ENCODE measurements at regions not wholly inside any gene's neighbourhood (a gene's known extent, or its start where the extent isn't known, plus 50 kb on each side); places are given as distances from the start of the nearest gene placed in this dataset.

DNA sequence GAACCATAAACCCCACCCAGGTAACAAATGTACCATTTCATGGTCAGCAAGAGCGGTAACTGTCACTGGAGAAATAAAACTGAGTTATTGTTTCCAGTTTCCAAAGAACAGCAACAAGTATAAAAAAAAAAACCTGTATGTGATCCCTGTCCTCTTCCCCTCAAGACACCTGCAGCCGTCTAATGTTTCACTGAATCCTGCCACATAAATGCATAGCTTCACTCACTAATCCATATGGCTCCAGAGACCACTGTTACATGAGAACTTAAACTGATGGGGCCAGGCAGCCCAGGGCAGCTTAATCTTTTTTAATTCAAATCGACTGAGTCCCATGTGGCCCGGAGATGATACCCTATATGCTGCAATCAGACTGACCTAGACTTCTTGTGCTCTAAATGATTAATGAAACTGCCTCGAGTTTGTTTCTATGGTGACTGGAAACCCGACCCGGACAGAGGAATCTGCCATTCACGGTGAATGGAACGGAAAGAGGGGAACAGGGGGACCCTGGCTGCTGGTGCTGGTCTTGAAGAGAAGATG lies 60.9 kb upstream of the SIX2 start:
- DNase-seq (ENCODE audit: low read depth, low spot score) = no peak

DNA sequence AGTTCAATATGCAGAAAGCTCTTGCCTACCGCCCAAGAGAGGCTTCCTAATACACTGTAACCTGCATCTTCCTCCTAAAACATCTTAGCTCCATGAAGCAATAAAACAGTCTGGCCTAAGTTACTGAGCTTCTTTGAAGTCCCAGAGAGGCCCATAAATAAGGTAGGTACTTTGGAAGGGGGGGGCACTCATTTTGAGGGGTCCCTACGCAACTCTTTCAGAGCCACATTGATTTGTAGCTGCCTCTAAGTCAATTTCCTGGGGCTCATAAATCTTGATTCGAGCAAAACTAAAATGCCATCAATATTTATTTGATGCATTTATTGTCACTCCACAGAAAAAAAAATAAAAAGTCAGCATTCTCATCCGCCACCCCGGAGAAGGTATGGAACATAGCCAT lies 60.4 kb upstream of the SIX2 start:
- DNase-seq (ENCODE audit: low read depth, low spot score) = no peak

DNA sequence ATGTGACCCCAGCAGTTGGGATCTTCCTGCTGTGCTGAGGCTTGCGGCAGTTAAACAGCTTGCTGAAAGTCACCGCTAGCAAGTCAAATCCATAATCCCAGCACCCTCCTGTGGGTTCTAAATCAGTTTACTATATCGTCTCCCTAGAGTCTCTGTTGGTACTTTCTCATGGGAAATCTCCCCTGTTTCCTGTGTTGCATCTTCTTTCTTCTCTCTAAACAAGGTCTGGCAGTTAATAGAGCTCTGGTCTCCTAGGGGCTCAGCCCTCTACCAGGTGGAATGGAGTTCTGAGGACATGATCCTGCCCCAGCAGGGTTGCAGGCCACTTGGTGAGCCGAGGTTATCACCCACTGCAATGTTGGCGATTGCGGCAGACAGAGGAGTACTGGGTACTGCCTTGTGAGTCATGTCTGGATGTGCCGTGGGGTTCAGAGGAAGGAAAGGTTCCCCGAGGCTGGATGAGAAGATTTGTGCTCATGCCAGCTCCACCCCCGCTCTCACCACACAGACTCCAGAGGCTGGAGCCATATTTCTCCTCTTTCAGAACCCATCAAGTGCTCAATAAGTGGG lies 59.4 kb upstream of the SIX2 start:
- DNase-seq (ENCODE audit: low read depth, low spot score) = no peak

DNA sequence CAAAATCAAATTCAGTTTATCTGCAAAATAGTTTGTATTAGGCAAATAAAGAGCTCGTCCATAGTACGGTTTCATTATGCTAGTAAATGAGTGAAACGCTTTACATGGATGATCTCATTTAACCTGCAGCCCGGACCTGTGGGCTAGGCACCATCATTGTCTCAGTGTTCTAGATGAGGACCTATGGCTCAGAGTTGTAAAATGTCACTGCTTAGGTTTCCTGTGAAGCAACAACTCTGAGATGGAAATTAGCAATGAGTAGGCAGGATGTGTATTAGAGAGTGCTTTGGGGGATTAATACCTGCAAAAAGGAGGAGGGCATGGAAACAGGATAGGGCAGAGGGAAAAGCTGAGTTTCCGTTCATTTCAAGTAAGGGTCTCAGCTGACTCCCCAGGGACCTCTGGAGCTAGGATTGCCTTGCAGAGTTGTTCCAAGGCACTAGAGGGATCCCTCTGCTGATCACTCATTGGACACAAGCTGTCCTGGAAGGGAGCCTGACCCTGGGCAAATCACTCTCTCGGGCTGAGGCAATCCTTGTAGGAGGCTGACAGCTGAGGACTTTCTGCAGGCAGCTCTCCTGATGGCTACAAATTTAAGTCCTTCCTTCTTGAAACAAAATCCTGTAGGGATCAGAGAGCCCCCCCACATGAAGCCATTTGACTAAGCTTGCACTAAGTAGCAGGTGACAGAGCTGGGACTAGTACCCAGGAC lies 58.8 kb upstream of the SIX2 start:
- no peak for DNase-seq (ENCODE audit: low read depth, low spot score)
